Smooth muscle cell (in vitro differentiated cells): ENCODE measurements at regions not wholly inside any gene's neighbourhood (a gene's known extent, or its start where the extent isn't known, plus 50 kb on each side); places are given as distances from the start of the nearest gene placed in this dataset.

Experiments
- DNase-seq: peaks from one replicate; lab custom pipeline; 2025; ENCODE audit not compliant: unreplicated experiment; lab: John Stamatoyannopoulos, UW
- H2AFZ ChIP-seq: fragments of 200-600 bp; sonication (generic); 2 replicates; pipeline ENCODE4 v1.6.0; 2016; ENCODE audit warnings: antibody characterized with exemption, low read depth, mild to moderate bottlenecking
- H3F3A ChIP-seq: fragments of 200-600 bp; sonication (generic); 2 replicates; pipeline ENCODE4 v1.6.0; 2017; ENCODE audit warnings: antibody characterized with exemption, low read depth
- H3K27ac ChIP-seq: fragments of 200-600 bp; sonication (generic); 2 replicates; pipeline ENCODE4 v1.5.1; 2016; ENCODE audit warnings: low read depth, mild to moderate bottlenecking
- H3K27me3 ChIP-seq: fragments of 200-600 bp; sonication (generic); 2 replicates; pipeline ENCODE4 v1.6.1; 2016; ENCODE audit warnings: low read depth, mild to moderate bottlenecking
- H3K36me3 ChIP-seq: fragments of 200-600 bp; sonication (generic); 2 replicates; pipeline ENCODE4 v1.5.1; 2016; ENCODE audit warnings: low read depth
- H3K4me1 ChIP-seq: fragments of 200-600 bp; sonication (generic); 2 replicates; pipeline ENCODE4 v1.5.1; 2016; ENCODE audit warnings: low read depth
- H3K4me2 ChIP-seq: fragments of 200-600 bp; sonication (generic); 2 replicates; pipeline ENCODE4 v1.6.0; 2016; ENCODE audit warnings: mild to moderate bottlenecking
- H3K4me3 ChIP-seq: fragments of 200-600 bp; sonication (generic); 2 replicates; pipeline ENCODE4 v1.5.1; 2016; ENCODE audit warnings: mild to moderate bottlenecking
- H3K79me2 ChIP-seq: fragments of 200-600 bp; sonication (generic); 2 replicates; pipeline ENCODE4 v1.6.0; 2016; ENCODE audit warnings: low read depth, mild to moderate bottlenecking
- H3K9ac ChIP-seq: fragments of 200-600 bp; sonication (generic); 2 replicates; pipeline ENCODE4 v1.6.0; 2016; ENCODE audit warnings: low read depth
- H3K9me3 ChIP-seq: fragments of 200-600 bp; sonication (generic); replicated peaks from 2 replicates; pipeline ENCODE4 v1.5.1; 2016; ENCODE audit warnings: low read depth
- H4K20me1 ChIP-seq: fragments of 200-600 bp; sonication (generic); 2 replicates; pipeline ENCODE4 v1.6.0; 2016; ENCODE audit warnings: low read depth
- WGBS: methylation state at CpG from one replicate; pipeline ENCODE4 v1.1.7; 2016; ENCODE audit warnings: low lambda C conversion rate; 5-methylcytosine and 5-hydroxymethylcytosine counted together
- TF ChIP-seq, protein P1 (sequence below): fragments of 200-600 bp; sonication (generic); IDR thresholded peaks from 2 replicates; pipeline ENCODE4 v1.5.1; 2017; ENCODE audit warnings: borderline replicate concordance, mild to moderate bottlenecking, antibody characterized with exemption; ENCODE audit not compliant: insufficient read depth, poor library complexity, severe bottlenecking

DNA sequence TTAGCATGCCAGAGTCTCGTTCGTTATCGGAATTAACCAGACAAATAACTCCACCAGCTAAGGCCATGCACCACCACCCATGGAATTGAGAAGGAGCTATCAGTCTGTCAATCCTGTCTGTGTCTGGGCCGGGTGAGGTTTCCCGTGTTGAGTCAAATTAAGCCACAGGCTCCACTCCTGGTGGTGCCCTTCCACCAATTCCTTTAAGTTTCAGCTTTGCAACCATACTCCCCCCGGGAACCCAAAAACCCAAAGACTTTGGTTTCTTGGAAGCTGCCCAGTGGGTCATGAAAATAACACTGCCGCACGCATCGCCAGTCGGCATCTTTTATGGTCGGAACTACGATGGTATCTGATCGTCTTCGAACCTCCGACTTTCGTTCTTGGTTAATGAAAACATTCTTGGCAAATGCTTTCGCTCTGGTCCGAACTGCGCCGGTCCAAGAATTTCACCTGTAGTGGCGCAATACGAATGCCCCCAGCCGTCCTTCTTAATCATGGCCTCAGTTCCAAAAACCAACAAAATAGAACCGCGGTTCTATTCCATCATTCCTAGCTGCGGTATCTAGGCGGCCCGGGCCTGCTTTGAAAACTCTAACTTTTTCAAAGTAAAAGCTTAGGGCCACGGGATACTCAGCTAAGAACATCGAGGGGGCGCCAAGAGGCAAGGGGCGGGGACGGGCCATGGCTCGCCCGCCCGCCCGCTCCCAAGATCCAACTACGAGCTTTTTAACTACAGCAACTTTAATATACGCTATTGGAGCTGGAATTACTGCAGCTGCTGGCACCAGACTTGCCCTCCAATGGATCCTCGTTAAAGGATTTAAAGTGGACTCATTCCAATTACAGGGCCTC is 1958.5 kb upstream of the DEFB115 start:
- no peaks in the 10 kb centered on the region for H3K27me3 ChIP-seq
- TF ChIP-seq, protein P1, sequence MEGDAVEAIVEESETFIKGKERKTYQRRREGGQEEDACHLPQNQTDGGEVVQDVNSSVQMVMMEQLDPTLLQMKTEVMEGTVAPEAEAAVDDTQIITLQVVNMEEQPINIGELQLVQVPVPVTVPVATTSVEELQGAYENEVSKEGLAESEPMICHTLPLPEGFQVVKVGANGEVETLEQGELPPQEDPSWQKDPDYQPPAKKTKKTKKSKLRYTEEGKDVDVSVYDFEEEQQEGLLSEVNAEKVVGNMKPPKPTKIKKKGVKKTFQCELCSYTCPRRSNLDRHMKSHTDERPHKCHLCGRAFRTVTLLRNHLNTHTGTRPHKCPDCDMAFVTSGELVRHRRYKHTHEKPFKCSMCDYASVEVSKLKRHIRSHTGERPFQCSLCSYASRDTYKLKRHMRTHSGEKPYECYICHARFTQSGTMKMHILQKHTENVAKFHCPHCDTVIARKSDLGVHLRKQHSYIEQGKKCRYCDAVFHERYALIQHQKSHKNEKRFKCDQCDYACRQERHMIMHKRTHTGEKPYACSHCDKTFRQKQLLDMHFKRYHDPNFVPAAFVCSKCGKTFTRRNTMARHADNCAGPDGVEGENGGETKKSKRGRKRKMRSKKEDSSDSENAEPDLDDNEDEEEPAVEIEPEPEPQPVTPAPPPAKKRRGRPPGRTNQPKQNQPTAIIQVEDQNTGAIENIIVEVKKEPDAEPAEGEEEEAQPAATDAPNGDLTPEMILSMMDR: no peak
- no peak overlapping the region for H3K4me2 ChIP-seq
- H3K27ac ChIP-seq: no peak overlapping the region
- H3K36me3 ChIP-seq: no peaks in the 10 kb centered on the region
- no peak for DNase-seq
- no peak overlapping the region for H2AFZ ChIP-seq
- H3K4me3 ChIP-seq: no peak overlapping the region
- no peaks in the 10 kb centered on the region for H3K9me3 ChIP-seq
- H3K9ac ChIP-seq: no peak overlapping the region
- 77% methylated on average over 39 of the region's 40 CpGs for WGBS
- no peaks in the 10 kb centered on the region for H4K20me1 ChIP-seq
- H3K79me2 ChIP-seq: no peaks in the 10 kb centered on the region
- no peaks in the 10 kb centered on the region for H3F3A ChIP-seq
- H3K4me1 ChIP-seq: no peaks in the 10 kb centered on the region

DNA sequence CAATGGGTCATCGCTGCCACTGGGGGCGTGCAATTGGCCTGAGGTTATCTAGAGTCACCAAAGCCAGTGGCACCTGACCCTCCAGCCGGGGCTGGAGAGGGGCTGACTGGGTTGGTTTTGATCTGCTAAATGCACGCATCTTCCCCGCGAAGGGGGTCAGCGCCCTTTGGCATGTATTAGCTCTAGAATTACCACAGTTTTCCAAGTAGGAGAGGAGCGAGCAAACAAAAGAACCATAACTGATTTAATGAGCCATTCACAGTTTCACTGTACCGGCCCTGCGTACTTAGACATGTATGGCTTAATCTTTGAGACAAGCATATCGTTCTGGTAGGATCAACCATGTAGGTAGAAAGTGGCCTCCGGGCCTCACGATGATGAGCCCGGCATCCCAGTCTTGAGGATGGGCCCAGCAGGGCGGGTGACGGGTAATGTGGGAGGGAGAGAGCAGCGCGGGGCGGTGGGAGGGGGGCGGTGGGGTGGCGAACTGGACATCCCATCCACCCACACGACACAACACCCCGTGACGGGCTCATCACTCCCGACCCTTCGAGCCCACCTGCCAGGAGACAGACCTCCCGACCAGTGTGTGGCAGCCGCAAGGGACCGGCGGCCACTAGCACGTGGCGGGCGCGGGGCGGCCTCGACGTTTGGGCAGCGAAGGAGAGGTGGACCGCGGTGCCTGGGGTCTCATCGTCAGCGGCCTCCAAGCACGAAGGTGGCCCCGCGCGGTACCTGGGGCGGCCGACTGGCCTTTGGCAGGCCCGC is 1957.5 kb upstream of the DEFB115 start:
- no peak overlapping the region for H2AFZ ChIP-seq
- H3K4me3 ChIP-seq: no peak overlapping the region
- H3K4me2 ChIP-seq: no peak overlapping the region
- no peaks in the 10 kb centered on the region for H4K20me1 ChIP-seq
- no peaks in the 10 kb centered on the region for H3F3A ChIP-seq
- 70% methylated on average over 40 of the region's 49 CpGs for whole genome bisulfite sequencing
- H3K27me3 ChIP-seq: no peaks in the 10 kb centered on the region
- TF ChIP-seq, protein P1: no peak
- H3K79me2 ChIP-seq: no peaks in the 10 kb centered on the region
- H3K36me3 ChIP-seq: no peaks in the 10 kb centered on the region
- no peak overlapping the region for H3K9ac ChIP-seq
- H3K9me3 ChIP-seq: no peaks in the 10 kb centered on the region
- no peak overlapping the region for H3K27ac ChIP-seq
- DNase-seq: no peak
- no peaks in the 10 kb centered on the region for H3K4me1 ChIP-seq

DNA sequence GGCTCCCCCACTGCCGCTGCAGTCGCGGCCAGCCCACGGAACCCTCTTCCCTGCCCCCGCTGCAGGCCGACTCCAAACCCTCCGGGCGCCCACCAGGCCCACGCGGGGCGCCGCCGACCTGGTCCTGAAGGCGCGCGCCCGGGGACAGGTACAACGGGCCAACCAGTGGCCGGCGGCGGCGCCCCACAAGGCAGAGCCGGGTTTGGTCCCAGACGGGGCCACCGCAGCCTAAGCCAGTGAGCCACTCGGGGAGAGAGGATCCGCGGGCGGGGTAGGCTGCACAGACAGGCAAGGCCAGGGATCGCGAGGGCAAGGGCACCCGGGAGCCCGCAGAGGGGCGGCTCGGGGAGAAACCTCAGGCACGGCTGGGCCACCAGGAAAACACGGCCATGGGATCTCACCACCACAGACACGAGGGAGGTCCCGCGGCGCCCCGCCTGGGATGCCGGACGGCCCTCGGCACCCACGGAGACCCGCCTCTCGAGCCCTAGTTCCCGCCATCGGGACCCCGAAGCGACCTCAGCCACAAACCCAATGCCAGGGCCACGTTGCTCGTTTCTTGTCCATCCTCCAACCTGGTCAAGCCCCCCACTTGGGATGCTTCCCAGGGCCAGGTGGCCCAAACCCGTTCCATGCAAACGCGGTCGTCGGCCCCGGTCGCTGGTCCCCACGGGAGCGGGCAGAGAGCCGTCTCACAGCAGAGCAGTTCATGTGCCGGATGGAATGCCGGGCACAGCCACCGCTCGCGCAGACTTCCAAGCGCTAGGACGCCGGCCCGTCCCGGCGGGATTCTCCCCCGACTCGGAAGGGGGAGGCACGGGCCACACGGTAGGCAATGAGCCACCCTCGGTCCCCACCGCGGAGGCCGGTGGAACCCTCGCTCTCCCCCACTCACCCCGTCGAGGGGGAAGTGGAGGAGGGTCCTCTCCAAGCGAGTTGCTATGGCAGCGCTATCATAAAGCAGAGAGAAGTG is 1956.6 kb upstream of the DEFB115 start:
- Histone ChIP-seq H3F3A (no peaks in the 10 kb centered on the region), H3K4me2 (no peak overlapping the region), H3K27me3 (no peaks in the 10 kb centered on the region), H2AFZ (no peak overlapping the region), H4K20me1 (no peaks in the 10 kb centered on the region), H3K4me3 (no peak overlapping the region), H3K36me3 (no peaks in the 10 kb centered on the region), H3K9me3 (no peaks in the 10 kb centered on the region), H3K79me2 (no peaks in the 10 kb centered on the region), H3K9ac (no peak overlapping the region), H3K4me1 (no peaks in the 10 kb centered on the region), H3K27ac (no peak overlapping the region)
- WGBS: 84% methylated on average over 73 of the region's 88 CpGs
- DNase-seq: no peak
- TF ChIP-seq, protein P1: no peak
